CD4-positive, alpha-beta T cell treated with Interleukin-15 for 1 hour (primary cell): ENCODE measurements at regions not wholly inside any gene's neighbourhood (a gene's known extent, or its start where the extent isn't known, plus 50 kb on each side); places are given as distances from the start of the nearest gene placed in this dataset.
"Not testable (repeated sequence)": the region's sequence is repeated elsewhere in the genome, so short reads cannot be mapped to it uniquely, and the experiment has no call there.

Experiments
- DNase-seq: peaks from one replicate; pipeline ENCODE4 v3.0.0-alpha.2; 2020

DNA sequence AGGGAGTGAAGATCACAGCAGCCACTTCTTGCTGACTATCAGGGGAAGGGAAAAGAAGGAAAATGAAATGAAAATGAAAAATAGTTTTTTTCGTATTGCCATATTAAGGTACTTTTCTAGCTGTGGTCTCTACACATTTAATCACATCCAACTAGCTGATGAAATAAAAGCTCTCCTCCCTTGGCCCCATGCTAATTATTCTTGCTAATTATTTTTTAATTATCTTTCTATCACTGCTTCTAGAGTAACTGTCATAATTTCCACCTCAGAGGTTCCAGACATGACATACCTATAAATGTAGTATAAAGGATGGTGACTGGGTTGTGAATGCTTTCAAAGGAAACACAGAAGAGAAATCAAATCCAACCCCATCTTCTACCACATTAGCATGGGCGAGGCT lies 334.1 kb upstream of the MAN1A1 start:
- no peak for DNase-seq

DNA sequence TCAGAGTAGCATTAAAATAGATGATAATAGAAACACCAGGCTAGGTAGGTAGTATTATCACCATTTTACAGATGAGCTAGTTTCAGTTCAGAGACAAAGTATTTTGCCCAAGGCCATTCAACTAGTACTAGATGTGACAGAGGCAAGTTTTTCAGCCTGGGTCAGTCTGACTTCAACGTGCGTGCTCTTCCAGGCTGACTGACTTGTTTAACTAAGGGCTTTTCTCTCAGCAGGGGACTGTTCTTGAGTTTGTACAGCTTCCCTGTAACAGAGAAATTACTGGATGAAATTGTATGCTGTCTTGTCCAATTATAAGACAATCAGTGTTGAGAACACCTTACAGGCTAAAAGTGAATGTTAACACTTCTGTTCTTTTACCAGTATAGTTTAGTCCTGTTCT lies 333.5 kb upstream of the MAN1A1 start:
- no peak for DNase-seq

GRCh38 chr6:119678961-119679360 lies 329.4 kb upstream of the MAN1A1 start:
- no peak for DNase-seq

- no peak for DNase-seq
Measured at GRCh38 chr6:119677384-119677783, 327.8 kb upstream of the MAN1A1 start.

DNA sequence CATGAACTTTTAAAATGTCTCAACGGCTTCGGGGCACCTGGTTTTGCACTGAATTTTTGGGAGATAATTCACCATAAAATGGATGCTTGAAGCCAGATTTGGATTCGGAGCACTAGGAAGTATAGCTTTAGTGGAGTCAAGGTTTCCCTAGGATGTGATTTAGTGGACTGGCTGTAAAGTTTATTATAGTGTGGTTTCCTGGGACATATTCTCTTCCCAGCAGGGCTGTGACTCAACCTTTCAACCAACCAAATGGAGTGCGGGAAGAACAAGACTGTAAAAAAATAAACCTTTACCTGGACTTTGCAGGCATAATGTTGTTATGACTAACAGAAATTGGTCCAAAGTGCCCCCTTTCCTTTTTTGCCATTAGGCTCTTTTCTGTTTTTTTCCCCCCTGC lies 327.4 kb upstream of the MAN1A1 start:
- DNase-seq: no peak

DNA sequence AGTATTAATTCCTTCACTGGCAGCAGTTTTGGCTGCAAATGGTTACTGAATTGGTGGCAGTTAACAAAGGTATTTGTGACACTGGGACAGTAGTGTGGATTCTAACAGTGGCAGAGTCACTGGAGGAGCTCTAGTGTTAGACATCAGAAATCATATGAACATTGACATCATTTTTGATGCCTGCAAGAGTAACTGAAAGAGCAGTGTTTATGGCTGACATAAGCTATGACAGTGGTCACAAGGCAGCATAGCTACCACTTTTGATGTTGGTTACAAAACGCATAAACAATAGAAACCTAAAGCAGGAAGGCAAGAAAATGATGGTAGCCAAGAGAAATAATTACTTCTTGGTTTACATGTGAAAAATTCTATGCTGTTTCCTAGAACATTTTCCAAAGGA lies 326.7 kb upstream of the MAN1A1 start:
- no peak for DNase-seq

- DNase-seq: no peak
Measured at GRCh38 chr6:119673741-119674140, 324.2 kb upstream of the MAN1A1 start.

DNA sequence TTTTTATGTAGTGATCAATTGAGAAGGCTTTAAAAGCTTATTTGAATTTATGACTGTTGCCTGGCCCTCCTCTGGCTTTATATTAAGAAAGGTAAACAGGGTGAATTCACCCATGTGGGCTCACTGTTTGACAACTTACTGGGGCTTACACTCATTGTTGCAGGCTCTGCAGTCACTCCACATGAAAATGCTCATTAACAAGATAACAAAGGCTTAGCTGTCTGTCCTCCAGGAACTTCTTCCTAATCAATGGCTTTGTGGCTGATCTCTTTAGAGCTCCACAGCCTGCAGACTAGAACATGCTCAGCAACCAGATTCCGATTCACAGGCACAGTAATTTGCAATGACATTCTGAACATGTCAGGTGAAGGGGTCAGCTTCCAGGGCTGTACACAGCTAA lies 323.2 kb upstream of the MAN1A1 start:
- DNase-seq: no peak

DNA sequence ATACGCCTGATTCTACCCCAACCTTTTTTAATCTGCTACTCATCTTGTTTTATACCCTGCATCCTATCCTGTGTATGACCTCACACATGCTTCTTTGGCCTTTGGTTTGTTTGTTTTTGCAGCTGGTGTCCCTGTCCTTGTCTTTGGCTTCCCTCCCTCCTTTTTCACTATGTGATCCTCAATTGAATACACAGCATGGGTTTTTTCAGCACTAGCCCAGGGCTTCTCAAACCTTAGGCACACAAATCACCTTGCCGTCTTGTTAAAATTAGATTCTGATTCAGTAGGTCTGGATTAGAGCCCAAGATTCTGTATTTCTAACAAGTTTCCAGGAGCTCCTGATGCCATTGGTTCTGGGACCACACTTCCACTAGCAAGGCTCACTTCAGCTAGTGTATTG lies 321.5 kb upstream of the MAN1A1 start:
- DNase-seq: no peak

DNA sequence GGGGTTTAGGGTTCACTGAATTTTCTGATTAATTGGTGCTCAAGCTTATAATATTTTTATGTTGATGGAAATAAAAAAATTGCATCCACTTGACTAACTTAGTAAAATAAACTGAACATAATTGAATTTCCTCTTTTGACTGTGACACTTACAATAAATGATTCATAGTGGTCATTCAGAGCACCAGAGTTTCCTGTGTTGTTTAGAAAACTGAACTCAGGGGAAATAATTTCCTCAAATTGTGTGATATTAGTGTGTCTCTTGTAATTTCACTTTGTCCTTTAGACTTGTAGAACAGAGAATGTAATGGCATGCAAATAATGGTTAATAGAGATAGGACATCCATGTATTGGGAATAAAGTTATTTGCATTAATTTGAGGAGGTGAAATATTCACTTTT lies 319.7 kb upstream of the MAN1A1 start:
- no peak for DNase-seq

- not testable (repeated sequence) for DNase-seq
Measured at GRCh38 chr6:119665432-119665831, 315.9 kb upstream of the MAN1A1 start.

DNA sequence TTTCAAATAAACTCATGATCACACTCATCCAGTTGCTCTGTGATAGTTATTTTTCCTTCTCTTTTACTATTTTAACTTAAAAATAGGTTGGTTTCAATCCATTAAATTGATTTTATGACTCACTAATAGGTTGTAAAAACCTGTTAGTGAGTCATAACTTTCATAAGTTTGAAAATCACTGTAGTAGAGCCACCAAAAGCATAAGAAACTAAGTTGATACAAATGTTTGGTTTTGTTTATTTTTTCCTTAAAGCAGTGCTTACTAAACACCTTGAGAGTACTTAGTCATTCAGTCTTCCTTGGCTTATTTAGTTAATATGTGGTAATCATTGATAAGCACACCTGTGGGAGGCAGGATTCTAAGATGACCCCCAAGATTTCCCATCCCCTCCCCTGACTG lies 312.1 kb upstream of the MAN1A1 start:
- no peak for DNase-seq

- DNase-seq: no peak
Measured at GRCh38 chr6:119661078-119661477, 311.5 kb upstream of the MAN1A1 start.

GRCh38 chr6:119658917-119659316 lies 309.4 kb upstream of the MAN1A1 start:
- DNase-seq: no peak

- no peak for DNase-seq
Measured at GRCh38 chr6:119655124-119655523, 305.6 kb upstream of the MAN1A1 start.

GRCh38 chr6:119653329-119653728 lies 303.8 kb upstream of the MAN1A1 start:
- no peak for DNase-seq

- DNase-seq: no peak
Measured at GRCh38 chr6:119649531-119649930, 300.0 kb upstream of the MAN1A1 start.

DNA sequence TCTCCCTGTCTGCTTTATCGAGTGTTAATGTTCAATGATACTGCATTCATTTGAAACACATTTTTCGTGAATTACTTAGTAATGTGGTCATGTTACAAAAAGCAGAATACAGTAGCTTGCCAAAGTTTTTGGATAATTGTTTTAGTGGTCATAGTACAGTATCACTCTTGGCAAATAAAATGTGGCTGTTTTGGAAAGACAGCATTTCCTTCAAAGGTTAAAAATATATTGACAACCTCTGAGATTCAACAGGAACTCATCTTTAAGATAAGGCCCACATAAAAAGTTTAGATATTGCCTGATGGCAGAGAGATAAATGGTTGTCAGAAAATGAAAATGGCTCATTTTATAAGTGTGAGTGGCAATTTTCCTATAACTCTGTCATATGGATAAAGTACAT lies 297.7 kb upstream of the MAN1A1 start:
- DNase-seq: no peak

- DNase-seq: no peak
Measured at GRCh38 chr6:119643876-119644275, 294.3 kb upstream of the MAN1A1 start.

DNA sequence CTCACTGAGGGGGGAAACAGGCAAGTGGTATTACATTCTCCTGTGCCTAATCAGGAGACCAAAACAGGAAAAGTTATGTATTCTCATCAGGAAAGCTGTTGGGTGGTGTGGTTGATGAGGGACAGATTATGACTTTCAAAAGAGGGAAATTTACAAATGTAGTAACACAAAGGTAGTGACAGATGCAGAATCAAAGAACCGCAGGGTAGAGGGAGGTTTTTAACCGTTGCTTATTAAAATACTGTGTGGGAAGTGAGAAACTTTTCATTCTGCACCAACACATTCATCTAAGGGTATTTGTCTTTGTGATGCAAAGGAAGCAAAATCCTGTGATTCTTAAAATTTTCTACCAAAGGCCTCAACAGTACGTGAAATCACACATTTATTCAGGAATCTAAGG lies 288.2 kb upstream of the MAN1A1 start:
- DNase-seq: no peak

GRCh38 chr6:119636060-119636459 lies 286.5 kb upstream of the MAN1A1 start:
- no peak for DNase-seq

GRCh38 chr6:119633461-119633860 lies 283.9 kb upstream of the MAN1A1 start:
- DNase-seq: no peak

GRCh38 chr6:119630561-119631192 lies 281.1 kb upstream of the MAN1A1 start:
- no peak for DNase-seq

DNA sequence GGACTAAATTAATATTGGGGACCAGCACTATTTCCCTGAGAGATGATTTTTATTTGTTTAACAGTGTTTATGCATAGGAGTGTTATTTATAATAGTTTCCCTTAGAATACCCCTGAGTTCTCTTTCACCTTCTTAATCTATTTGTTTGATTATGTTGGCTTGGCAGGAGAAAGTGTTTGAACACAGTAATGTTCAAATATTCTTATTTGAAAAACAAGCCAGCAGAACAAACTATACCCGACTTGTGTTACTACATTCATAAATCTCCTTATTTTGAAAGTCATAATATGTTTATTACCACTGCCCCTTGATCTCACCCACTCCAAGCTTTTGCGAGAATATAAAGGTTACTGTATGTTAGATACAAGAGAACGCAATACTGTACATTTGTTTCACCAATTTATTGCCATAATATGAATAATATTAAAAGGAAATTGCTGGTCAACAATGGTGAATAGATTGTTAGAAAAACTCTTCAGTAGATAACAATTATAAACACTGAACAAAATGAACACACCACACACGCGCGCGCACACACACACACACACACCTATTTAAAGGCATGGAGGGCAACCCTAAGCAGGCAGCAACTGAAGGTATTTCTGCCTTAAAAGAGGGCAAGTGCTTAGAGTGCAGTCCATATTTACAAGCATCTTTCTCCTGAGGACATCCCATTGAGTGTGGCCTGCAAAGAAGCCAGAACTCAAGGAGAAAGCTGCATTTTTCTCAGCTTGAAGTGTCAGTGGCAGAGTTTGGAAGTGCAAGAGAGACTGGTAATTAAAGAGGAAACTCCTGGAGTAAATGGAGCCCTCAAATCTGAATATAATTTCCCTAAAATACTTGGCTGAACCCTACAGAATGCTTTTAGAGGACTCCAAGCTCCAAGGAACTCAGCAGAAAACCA lies 279.4 kb upstream of the MAN1A1 start:
- DNase-seq: no peak
